NB4 (cell line): ENCODE measurements at regions not wholly inside any gene's neighbourhood (a gene's known extent, or its start where the extent isn't known, plus 50 kb on each side); places are given as distances from the start of the nearest gene placed in this dataset.

ENCODE experiments used
- DNase-seq: peaks from one replicate; pipeline ENCODE4 v3.0.0; 2010; ENCODE audit warnings: low read depth
- H3K4me3 ChIP-seq: one replicate; pipeline ENCODE4 v1.5.1; 2011; ENCODE audit warnings: mild to moderate bottlenecking, low read depth, low read length, moderate library complexity
- MYC ChIP-seq: IDR thresholded peaks from 2 replicates; pipeline ENCODE4 v1.6.1; 2011; ENCODE audit warnings: low read depth, low read length
- POLR2A ChIP-seq: IDR thresholded peaks from 2 replicates; pipeline ENCODE4 v1.6.1; 2011; ENCODE audit warnings: mild to moderate bottlenecking; ENCODE audit not compliant: insufficient read length; ENCODE audit errors: extremely low read depth
- TF ChIP-seq, protein P1 (sequence below): IDR thresholded peaks from 2 replicates; pipeline ENCODE4 v1.6.1; 2011; ENCODE audit warnings: low read depth, low read length
- TF ChIP-seq, protein P2 (sequence below): IDR thresholded peaks from one replicate; pipeline ENCODE4 v1.5.1; 2012; ENCODE audit warnings: low read depth, low read length

DNA sequence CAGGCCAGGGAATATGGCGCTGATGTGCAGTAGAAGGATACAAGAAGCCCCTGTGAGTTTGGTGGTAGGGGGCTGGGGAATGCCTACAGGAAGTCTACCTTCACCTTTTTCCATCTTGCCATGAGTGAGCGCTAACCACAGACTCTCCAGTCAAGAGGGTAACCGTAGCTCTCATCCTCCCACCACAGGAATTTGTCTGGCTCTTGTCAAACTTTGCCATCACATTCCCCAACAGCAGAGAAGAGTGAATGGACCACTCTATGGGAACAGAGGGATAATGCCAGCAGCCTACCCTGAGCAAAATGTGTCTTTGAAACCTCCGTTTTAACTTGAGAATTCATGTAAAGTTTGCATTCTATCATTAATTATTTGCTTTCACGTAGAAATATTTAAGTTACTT lies 168.3 kb downstream of the NRP2 start:
- TF ChIP-seq, protein P1, sequence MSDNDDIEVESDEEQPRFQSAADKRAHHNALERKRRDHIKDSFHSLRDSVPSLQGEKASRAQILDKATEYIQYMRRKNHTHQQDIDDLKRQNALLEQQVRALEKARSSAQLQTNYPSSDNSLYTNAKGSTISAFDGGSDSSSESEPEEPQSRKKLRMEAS = no peak
- TF ChIP-seq, protein P2, sequence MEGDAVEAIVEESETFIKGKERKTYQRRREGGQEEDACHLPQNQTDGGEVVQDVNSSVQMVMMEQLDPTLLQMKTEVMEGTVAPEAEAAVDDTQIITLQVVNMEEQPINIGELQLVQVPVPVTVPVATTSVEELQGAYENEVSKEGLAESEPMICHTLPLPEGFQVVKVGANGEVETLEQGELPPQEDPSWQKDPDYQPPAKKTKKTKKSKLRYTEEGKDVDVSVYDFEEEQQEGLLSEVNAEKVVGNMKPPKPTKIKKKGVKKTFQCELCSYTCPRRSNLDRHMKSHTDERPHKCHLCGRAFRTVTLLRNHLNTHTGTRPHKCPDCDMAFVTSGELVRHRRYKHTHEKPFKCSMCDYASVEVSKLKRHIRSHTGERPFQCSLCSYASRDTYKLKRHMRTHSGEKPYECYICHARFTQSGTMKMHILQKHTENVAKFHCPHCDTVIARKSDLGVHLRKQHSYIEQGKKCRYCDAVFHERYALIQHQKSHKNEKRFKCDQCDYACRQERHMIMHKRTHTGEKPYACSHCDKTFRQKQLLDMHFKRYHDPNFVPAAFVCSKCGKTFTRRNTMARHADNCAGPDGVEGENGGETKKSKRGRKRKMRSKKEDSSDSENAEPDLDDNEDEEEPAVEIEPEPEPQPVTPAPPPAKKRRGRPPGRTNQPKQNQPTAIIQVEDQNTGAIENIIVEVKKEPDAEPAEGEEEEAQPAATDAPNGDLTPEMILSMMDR = no peak
- TF ChIP-seq POLR2A = no peak
- TF ChIP-seq MYC = no peak
- DNase-seq = no peak
- no peak overlapping the region for H3K4me3 ChIP-seq

DNA sequence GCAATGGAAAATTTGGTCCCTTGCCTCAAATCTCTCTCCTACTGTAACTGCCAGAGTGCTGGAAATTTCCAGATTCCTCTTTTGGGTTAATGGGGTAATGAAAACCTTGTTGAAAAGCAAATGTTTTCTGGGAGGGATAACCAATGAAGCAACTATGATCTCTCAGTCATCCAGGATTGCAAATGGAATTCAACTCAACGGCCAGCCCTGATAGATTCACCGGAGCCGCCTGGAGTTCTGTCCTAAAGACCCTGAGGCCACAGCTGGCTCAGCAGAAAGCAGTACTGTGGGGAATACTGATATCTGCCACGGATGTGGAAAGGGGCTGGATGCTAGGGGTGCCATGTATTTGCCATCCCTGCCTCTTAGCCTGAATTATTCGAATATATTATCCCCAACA lies 167.8 kb downstream of the NRP2 start:
- TF ChIP-seq, protein P1 = no peak
- TF ChIP-seq MYC = no peak
- no peak for TF ChIP-seq POLR2A
- TF ChIP-seq, protein P2 = no peak
- no peak overlapping the region for H3K4me3 ChIP-seq
- no peak for DNase-seq

DNA sequence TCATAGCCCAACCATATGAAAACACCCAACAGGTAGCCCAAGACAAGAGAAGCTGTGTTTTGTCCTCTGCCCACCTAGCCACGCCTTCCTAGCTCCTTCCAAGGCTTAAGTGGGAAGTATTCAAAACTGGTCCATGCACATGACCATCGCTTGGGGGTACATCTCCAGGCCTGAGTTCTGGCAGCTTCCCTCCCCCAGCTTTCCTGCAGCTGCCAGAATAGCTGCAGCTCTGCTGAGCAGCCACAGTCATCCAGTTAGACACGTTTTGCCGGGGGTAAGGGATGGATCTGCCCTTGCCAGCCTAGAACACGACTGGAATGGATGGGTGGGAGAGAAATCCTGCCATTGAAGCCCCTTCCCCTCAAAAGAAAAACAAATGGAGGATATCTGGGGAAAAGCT lies 166.8 kb downstream of the NRP2 start:
- DNase-seq = no peak
- TF ChIP-seq, protein P1 = no peak
- TF ChIP-seq MYC (no peak), POLR2A (no peak)
- TF ChIP-seq, protein P2 = no peak

DNA sequence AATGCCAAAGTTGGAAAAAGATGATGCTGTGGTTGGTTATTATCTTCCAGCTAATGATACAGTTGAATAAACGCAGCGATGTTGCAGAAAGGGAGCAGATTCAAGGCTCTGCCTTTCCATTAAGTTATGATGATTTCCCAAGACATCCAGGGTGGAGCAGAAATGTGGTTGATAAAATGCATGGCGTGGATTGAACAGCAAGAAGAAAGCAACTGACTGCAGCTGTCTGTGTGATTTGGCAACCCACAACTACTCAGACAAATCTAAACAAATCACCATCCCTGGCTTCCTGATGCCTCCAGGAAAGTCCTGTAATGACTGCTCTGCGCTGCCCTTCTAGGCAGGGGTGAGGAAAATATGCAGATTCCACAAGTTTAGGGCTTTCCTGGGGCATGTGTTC lies 166.3 kb downstream of the NRP2 start:
- TF ChIP-seq, protein P2 = no peak
- TF ChIP-seq MYC = no peak
- TF ChIP-seq POLR2A = no peak
- TF ChIP-seq, protein P1 = no peak
- no peak overlapping the region for H3K4me3 ChIP-seq
- no peak for DNase-seq

More for the DNA sequence above, 166.8 kb downstream of the NRP2 start:
- no peak overlapping the region for H3K4me3 ChIP-seq
